GM12801 (cell line): ENCODE measurements at regions not wholly inside any gene's neighbourhood (a gene's known extent, or its start where the extent isn't known, plus 50 kb on each side); places are given as distances from the start of the nearest gene placed in this dataset.

Experiments used
- TF ChIP-seq, protein P1 (sequence below): IDR thresholded peaks from one replicate; pipeline ENCODE4 v1.5.1; 2011; ENCODE audit warnings: control low read depth; ENCODE audit not compliant: insufficient read length; ENCODE audit errors: extremely low read depth

GRCh38 chr3:18236726-18237125 lies 188.4 kb downstream of the SATB1 start:
- TF ChIP-seq, protein P1, sequence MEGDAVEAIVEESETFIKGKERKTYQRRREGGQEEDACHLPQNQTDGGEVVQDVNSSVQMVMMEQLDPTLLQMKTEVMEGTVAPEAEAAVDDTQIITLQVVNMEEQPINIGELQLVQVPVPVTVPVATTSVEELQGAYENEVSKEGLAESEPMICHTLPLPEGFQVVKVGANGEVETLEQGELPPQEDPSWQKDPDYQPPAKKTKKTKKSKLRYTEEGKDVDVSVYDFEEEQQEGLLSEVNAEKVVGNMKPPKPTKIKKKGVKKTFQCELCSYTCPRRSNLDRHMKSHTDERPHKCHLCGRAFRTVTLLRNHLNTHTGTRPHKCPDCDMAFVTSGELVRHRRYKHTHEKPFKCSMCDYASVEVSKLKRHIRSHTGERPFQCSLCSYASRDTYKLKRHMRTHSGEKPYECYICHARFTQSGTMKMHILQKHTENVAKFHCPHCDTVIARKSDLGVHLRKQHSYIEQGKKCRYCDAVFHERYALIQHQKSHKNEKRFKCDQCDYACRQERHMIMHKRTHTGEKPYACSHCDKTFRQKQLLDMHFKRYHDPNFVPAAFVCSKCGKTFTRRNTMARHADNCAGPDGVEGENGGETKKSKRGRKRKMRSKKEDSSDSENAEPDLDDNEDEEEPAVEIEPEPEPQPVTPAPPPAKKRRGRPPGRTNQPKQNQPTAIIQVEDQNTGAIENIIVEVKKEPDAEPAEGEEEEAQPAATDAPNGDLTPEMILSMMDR = no peak

- TF ChIP-seq, protein P1 = no peak
Measured at GRCh38 chr3:18234717-18235335, 190.3 kb downstream of the SATB1 start.

DNA sequence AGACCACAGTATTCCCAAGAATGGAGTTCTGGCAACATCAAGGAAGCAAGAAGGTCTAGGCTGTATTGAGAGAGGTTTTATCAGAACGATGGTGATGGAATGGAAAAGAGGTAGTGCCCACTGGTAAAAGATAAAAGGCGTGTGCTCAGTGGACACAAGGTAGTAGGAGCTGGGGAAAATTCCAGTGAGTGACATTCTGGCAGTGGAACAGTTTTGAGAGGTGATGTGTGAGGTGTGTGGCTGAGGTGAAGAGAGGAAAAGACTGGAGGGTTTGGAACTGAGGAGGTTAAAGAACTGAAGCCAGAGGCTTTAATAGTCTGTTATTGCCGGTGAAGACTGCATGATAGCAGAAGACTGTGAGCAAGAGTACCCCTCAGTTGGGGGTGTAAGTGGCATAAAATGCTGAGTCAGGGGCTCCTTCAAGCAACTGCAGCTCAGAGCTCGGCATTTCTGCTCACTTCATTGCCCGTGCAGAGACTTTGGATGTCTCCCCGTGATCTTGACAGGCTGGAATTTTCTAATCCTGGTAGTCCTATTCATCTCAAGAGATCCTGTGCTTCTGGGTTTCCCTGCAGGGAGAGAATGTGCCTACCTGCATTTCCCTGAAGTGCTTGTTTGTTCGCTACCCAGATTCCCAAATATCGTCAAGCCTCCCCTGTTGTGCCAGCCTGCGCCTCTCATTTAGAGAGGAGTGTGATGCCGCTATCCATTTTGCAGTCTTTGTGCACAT lies 191.0 kb downstream of the SATB1 start:
- TF ChIP-seq, protein P1 = no peak

GRCh38 chr3:18232317-18232716 lies 192.8 kb downstream of the SATB1 start:
- TF ChIP-seq, protein P1 = no peak

- TF ChIP-seq, protein P1 = no peak
Measured at GRCh38 chr3:18228060-18228459, 197.1 kb downstream of the SATB1 start.

DNA sequence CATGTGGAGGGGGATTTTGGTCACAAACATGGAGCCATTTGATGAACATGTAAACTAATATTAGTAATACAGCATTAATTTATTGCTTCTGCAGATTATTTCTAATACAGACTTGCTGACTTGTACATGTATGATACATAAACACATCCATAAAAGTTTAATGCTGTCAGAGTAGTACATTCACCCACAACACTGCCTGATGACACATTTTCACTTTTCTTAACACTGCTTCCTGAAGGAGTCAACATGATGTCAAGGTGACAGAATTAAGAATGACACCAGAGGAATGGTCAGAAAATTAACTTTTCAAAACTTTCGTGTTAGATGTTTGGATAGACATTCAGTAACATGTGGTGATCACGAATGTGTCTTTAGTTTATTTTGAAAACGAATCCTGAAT lies 199.4 kb downstream of the SATB1 start:
- TF ChIP-seq, protein P1 = no peak

DNA sequence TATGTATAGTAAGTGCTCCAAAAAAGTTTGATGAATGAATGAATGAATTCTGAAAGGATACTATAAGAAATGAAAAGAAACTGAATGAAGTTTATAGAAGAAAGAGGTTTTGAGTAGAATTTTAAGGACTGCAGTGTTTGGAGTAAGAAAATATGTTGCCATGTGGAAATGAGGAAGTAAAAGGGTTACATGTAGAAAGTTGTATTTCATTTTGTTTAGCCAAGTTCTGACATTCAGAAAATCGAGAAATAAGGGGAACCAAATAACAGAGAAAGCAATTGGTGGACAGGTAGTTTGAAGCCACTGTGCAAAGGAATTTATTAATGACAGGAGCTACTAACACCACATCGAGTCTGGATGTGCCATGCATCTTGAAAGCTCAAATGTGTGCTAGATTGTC lies 200.7 kb downstream of the SATB1 start:
- TF ChIP-seq, protein P1 = no peak
